Right lobe of liver (tissue), 6 donors: ENCODE measurements at regions not wholly inside any gene's neighbourhood (a gene's known extent, or its start where the extent isn't known, plus 50 kb on each side); places are given as distances from the start of the nearest gene placed in this dataset.

Experiments used
- ATAC-seq, 4 donors: fragments of 200-7000 bp; cut with Tn5 transposase; one replicate each; pipeline ENCODE4 v1.9.1; 2020; ENCODE audit warnings: mild to moderate bottlenecking in 4 of 4, moderate library complexity in 4 of 4
- DNase-seq, 3 donors: peaks; one replicate each; pipeline ENCODE4 v3.0.0-alpha.2; 2020
- H3K27ac ChIP-seq, 3 donors: fragments of 200-600 bp; one replicate each; pipeline ENCODE4 v1.8.0; 2022
- H3K27me3 ChIP-seq, 2 donors: fragments of 200-600 bp; one replicate each; pipeline ENCODE4 v1.8.0; 2022
- H3K36me3 ChIP-seq, 4 donors: fragments of 200-600 bp; sonication (generic) in 1 of 4; one replicate each; pipeline versions ENCODE4 v1.5.1 to v1.8.0; 2017 to 2022; ENCODE audit warnings: control low read depth in 1 of 4
- H3K4me1 ChIP-seq, 4 donors: fragments of 200-600 bp; sonication (generic) in 1 of 4; one replicate each; pipeline versions ENCODE4 v1.5.1 to v1.8.0; 2017 to 2022; ENCODE audit warnings: control low read depth in 1 of 4
- H3K4me3 ChIP-seq, 3 donors: fragments of 200-600 bp; one replicate each; pipeline ENCODE4 v1.8.0; 2022
- H3K9me3 ChIP-seq, 4 donors: fragments of 200-600 bp; sonication (generic) in 1 of 4; one replicate each; pipeline versions ENCODE4 v1.5.1 to v1.8.0; 2017 to 2022; ENCODE audit warnings: control low read depth in 1 of 4
- POLR2A ChIP-seq: fragments of 450-650 bp; IDR thresholded peaks from one replicate; pipeline ENCODE4 v1.6.1; 2017; ENCODE audit warnings: antibody characterized with exemption, mild to moderate bottlenecking
- WGBS: methylation state at CpG from one replicate; pipeline ENCODE4 v1.1.6; 2018; ENCODE audit warnings: low coverage, low lambda C conversion rate; ENCODE audit not compliant: insufficient coverage; ENCODE audit errors: missing lambda C conversion rate; 5-methylcytosine and 5-hydroxymethylcytosine counted together
- intact Hi-C, 2 donors: fragments of 100-400 bp; cut with DNase I; formaldehyde crosslinking; loops; one replicate each; pipeline versions ENCODE4 v1.11.2 to v1.14.1; 2022
- TF ChIP-seq, protein P1 (sequence below), 4 donors: fragments of 200-600 bp in 3 of 4; fragments of 450-650 bp in 1 of 4; IDR thresholded peaks; one replicate each; pipeline versions ENCODE4 v1.5.1 to v1.8.0; 2016 to 2022; ENCODE audit warnings: antibody characterized with exemption in 4 of 4, mild to moderate bottlenecking in 2 of 4
- donor health status: DM: no; HTN: yes; CAD: no.
- donor health status: DM: no; HTN: no; CAD: no.
- donor health status: DM: no; HTN: no; CAD: no.
- donor health status: DM: no; HTN: yes; CAD: no.
- donor health status: DM: no; HTN: yes; CAD: no.

DNA sequence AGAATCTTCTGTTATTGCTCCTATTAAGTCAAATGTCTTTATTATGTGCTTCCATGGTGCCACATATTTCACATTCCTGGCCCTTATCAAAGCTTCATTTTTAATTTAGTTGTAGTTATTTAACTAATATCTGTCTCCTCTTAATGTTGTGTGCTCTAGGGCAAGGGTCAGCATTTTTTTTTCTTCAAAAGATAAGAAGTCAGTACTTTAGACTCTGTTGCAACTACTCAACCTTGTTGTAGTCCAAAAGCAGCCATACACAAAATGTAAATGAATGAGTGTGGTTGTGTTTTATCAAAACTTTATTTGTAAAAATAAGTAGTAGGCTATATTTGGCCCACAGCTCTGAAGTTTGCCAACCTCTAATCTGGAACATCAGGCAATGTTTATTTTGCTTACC lies 394.7 kb upstream of the CBLB start:
- peak in 3 of 4 donors; percentile 34 to 60 (median 56) for ATAC-seq
- H3K27ac ChIP-seq: no peak overlapping the region
- no peak overlapping the region for H3K4me3 ChIP-seq
- no peaks in the 10 kb centered on the region for H3K9me3 ChIP-seq
- no peaks in the 10 kb centered on the region for H3K36me3 ChIP-seq
- no peak for DNase-seq
- intact Hi-C loops: no loop called here
- TF ChIP-seq, protein P1, sequence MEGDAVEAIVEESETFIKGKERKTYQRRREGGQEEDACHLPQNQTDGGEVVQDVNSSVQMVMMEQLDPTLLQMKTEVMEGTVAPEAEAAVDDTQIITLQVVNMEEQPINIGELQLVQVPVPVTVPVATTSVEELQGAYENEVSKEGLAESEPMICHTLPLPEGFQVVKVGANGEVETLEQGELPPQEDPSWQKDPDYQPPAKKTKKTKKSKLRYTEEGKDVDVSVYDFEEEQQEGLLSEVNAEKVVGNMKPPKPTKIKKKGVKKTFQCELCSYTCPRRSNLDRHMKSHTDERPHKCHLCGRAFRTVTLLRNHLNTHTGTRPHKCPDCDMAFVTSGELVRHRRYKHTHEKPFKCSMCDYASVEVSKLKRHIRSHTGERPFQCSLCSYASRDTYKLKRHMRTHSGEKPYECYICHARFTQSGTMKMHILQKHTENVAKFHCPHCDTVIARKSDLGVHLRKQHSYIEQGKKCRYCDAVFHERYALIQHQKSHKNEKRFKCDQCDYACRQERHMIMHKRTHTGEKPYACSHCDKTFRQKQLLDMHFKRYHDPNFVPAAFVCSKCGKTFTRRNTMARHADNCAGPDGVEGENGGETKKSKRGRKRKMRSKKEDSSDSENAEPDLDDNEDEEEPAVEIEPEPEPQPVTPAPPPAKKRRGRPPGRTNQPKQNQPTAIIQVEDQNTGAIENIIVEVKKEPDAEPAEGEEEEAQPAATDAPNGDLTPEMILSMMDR (IDR thresholded peaks at IDR 0.05): no peak
- TF ChIP-seq POLR2A: no peak
- peaks cover 0 to 3% (median 0%) of the 10 kb centered on the region in 4 donors for H3K4me1 ChIP-seq
- no peaks in the 10 kb centered on the region for H3K27me3 ChIP-seq

DNA sequence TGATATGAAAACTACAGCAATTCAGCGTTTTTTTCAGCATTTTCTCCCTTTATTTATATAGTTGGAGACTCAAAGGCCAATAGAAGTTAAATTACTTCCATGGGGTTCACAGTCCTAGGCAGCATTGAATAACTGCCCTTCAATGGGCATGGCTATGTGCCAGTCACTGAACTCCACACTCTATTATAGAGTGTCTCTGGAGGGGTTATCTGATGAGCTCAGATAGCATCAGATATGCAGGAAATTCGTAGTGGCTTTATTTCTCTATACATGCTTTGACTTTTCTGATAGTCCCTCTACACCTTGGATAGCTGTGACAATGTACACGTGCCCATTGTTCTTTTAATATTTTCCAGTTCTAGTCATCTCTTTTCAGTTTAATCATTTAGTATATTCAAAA lies 396.9 kb upstream of the CBLB start:
- H3K4me1 ChIP-seq: peaks cover 0 to 3% (median 0%) of the 10 kb centered on the region in 4 donors
- no peaks in the 10 kb centered on the region for H3K36me3 ChIP-seq
- no peak for ATAC-seq
- no peaks in the 10 kb centered on the region for H3K9me3 ChIP-seq
- no peak overlapping the region for H3K4me3 ChIP-seq
- TF ChIP-seq POLR2A: no peak
- TF ChIP-seq, protein P1 (IDR thresholded peaks at IDR 0.05): no peak
- H3K27ac ChIP-seq: no peak overlapping the region
- intact Hi-C loops: no loop called here
- no peaks in the 10 kb centered on the region for H3K27me3 ChIP-seq
- WGBS: 36% methylated on average over 3 of the region's 3 CpGs
- no peak for DNase-seq

DNA sequence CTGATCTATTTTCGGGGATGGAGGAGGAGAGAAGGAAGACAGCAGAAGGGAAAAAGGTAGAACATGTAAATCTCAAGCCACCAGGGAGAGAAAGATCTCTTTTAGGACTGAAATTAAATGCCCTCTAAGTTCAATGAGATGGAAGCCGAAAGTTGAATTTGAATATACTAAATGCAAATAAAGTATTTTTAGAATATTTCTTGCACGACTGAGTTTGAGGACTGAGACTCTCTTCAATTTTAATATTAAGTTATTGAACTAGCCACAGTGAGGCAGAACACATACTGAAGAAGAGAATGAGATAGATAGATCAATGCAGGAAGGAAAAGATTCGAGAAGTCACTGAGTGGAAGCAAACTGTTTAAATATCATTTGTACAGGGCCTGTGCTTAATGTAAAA lies 399.9 kb upstream of the CBLB start:
- TF ChIP-seq, protein P1 (IDR thresholded peaks at IDR 0.05): no peak
- TF ChIP-seq POLR2A: no peak
- ATAC-seq (no peak), DNase-seq (no peak)
- no peaks in the 10 kb centered on the region for H3K4me1 ChIP-seq
- no peak overlapping the region for H3K27ac ChIP-seq
- no peak overlapping the region for H3K4me3 ChIP-seq
- WGBS: 51% methylated on average over 4 of the region's 4 CpGs
- intact Hi-C loops: no loop called here
- H3K36me3 ChIP-seq: no peaks in the 10 kb centered on the region
- no peaks in the 10 kb centered on the region for H3K27me3 ChIP-seq
- no peaks in the 10 kb centered on the region for H3K9me3 ChIP-seq

DNA sequence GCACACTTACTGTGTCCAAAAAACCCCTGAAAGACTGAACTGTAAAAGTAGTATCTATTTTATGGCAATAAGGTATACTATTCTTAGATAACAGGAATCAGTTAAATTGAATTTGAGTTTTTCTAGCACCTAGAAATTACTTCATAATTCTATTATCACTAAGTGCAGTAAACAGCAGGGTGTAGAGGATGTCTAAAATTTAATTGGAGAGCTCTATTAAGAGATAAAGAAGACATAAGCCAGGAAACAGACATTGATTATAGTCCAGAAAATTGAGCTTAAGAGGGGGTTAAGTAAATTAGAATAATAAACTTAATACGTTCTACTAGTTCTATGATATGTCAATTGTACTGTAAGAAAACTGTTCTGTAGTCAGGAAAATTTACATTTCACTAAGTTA lies 403.5 kb upstream of the CBLB start:
- Histone ChIP-seq H3K27me3 (no peaks in the 10 kb centered on the region), H3K4me1 (no peaks in the 10 kb centered on the region), H3K4me3 (no peak overlapping the region), H3K9me3 (no peaks in the 10 kb centered on the region), H3K36me3 (no peaks in the 10 kb centered on the region), H3K27ac (no peak overlapping the region)
- ATAC-seq: no peak
- intact Hi-C loops: no loop called here
- TF ChIP-seq, protein P1 (IDR thresholded peaks at IDR 0.05): no peak
- TF ChIP-seq POLR2A: no peak
- WGBS: 50% methylated on average over 1 of the region's 1 CpG
- no peak for DNase-seq

DNA sequence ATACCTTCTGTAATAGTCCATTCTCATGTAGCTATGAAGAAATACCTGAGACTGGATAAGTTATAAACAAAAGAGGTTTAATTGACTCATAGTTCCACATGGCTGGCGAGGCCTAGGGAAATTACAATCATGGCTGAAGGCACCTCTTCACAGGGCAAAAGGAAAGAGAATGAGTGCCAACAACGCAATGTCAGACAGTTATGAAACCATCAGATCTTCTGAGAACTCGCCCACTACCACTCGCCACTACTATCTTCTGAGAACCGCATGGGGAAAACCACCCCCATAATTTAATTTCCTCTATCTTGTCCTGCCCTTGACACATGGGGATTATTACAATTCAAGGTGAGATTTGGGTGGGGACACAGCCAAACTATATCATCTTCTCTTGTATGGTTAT lies 406.8 kb upstream of the CBLB start:
- intact Hi-C loops: no loop called here
- H3K9me3 ChIP-seq: no peaks in the 10 kb centered on the region
- DNase-seq (no peak), ATAC-seq (no peak)
- no peaks in the 10 kb centered on the region for H3K36me3 ChIP-seq
- H3K4me3 ChIP-seq: no peak overlapping the region
- H3K27ac ChIP-seq: no peak overlapping the region
- no peak for TF ChIP-seq POLR2A
- TF ChIP-seq, protein P1 (IDR thresholded peaks at IDR 0.05): no peak
- H3K27me3 ChIP-seq: no peaks in the 10 kb centered on the region
- 53% methylated on average over 5 of the region's 5 CpGs for WGBS
- H3K4me1 ChIP-seq: no peaks in the 10 kb centered on the region
